Activated T-helper 2 cell treated with anti-CD3 and anti-CD28 coated beads, Interferon-gamma antibody, Interleukin-2, Interleukin-4, amounts not matched to agents 10 μg/mL and 5 μg/mL and 100 μg/mL, durations not matched to agents 14 hours and 24 hours and 36 hours (primary cell): ENCODE measurements at regions not wholly inside any gene's neighbourhood (a gene's known extent, or its start where the extent isn't known, plus 50 kb on each side); places are given as distances from the start of the nearest gene placed in this dataset.

Experiments
- DNase-seq: peaks from one replicate; pipeline ENCODE4 v3.0.0; 2021; ENCODE audit warnings: low spot score
- H3K27ac Mint-ChIP-seq: one replicate; pipeline ENCODE4 v1.8.0; 2021; ENCODE audit warnings: mixed read lengths
- H3K27me3 Mint-ChIP-seq: one replicate; pipeline ENCODE4 v1.8.0; 2021; ENCODE audit warnings: low read depth, mixed read lengths
- H3K36me3 Mint-ChIP-seq: one replicate; pipeline ENCODE4 v1.8.0; 2021; ENCODE audit warnings: low read depth, mixed read lengths
- H3K4me1 Mint-ChIP-seq: one replicate; pipeline ENCODE4 v1.8.0; 2021; ENCODE audit warnings: low read depth, mixed read lengths
- H3K4me3 Mint-ChIP-seq: one replicate; pipeline ENCODE4 v1.8.0; 2021; ENCODE audit warnings: low read depth, mild to moderate bottlenecking, moderate library complexity, mixed read lengths
- H3K9me3 Mint-ChIP-seq: one replicate; pipeline ENCODE4 v1.8.0; 2021; ENCODE audit warnings: mixed read lengths
- intact Hi-C: fragments of 100-400 bp; cut with micrococcal nuclease; formaldehyde crosslinking; loops from one replicate; pipeline ENCODE4 v1.15.1; 2023

GRCh38 chr19:31424861-31425620 is 75.8 kb upstream of the TSHZ3 start:
- no peak for DNase-seq
- intact Hi-C loops = no loop called here
- Mint-ChIP-seq H3K27ac (no peak overlapping the region), H3K4me1 (no peaks in the 10 kb centered on the region), H3K9me3 (no peaks in the 10 kb centered on the region), H3K4me3 (no peak overlapping the region), H3K36me3 (no peaks in the 10 kb centered on the region), H3K27me3 (no peaks in the 10 kb centered on the region)

- intact Hi-C loops = no loop called here
- Mint-ChIP-seq H3K27ac (no peak overlapping the region), H3K9me3 (no peaks in the 10 kb centered on the region), H3K27me3 (no peaks in the 10 kb centered on the region), H3K4me1 (no peaks in the 10 kb centered on the region), H3K4me3 (no peak overlapping the region), H3K36me3 (no peaks in the 10 kb centered on the region)
- DNase-seq = no peak
These were observed 78.6 kb upstream of the TSHZ3 start for GRCh38 chr19:31427857-31428256.

- no peaks in the 10 kb centered on the region for H3K27me3 Mint-ChIP-seq
- no peaks in the 10 kb centered on the region for H3K36me3 Mint-ChIP-seq
- DNase-seq = no peak
- intact Hi-C loops = no loop called here
- H3K27ac Mint-ChIP-seq = no peak overlapping the region
- no peaks in the 10 kb centered on the region for H3K4me1 Mint-ChIP-seq
- H3K4me3 Mint-ChIP-seq = no peak overlapping the region
- no peaks in the 10 kb centered on the region for H3K9me3 Mint-ChIP-seq
These were observed 81.1 kb upstream of the TSHZ3 start for GRCh38 chr19:31430381-31430780.

GRCh38 chr19:31432201-31432810 is 83.1 kb upstream of the TSHZ3 start:
- Mint-ChIP-seq H3K27ac (no peak overlapping the region), H3K36me3 (no peaks in the 10 kb centered on the region), H3K4me3 (no peak overlapping the region), H3K27me3 (no peaks in the 10 kb centered on the region), H3K9me3 (peaks cover 5% of the 10 kb centered on the region), H3K4me1 (no peaks in the 10 kb centered on the region)
- no peak for DNase-seq
- intact Hi-C loops = no loop called here

- H3K4me1 Mint-ChIP-seq = no peaks in the 10 kb centered on the region
These were observed 87.0 kb upstream of the TSHZ3 start for GRCh38 chr19:31436121-31436776.

GRCh38 chr19:31438401-31439269 is 89.4 kb upstream of the TSHZ3 start:
- no peak for DNase-seq
- Mint-ChIP-seq H3K27ac (no peak overlapping the region), H3K4me1 (no peaks in the 10 kb centered on the region), H3K27me3 (no peaks in the 10 kb centered on the region), H3K36me3 (no peaks in the 10 kb centered on the region), H3K9me3 (peaks cover 5% of the 10 kb centered on the region), H3K4me3 (no peak overlapping the region)
- intact Hi-C loops = no loop called here

More at GRCh38 chr19:31436121-31436776, 87.0 kb upstream of the TSHZ3 start:
- no peak overlapping the region for H3K4me3 Mint-ChIP-seq
- peaks cover 5% of the 10 kb centered on the region for H3K9me3 Mint-ChIP-seq
- intact Hi-C loops = no loop called here
- H3K27me3 Mint-ChIP-seq = no peaks in the 10 kb centered on the region
- no peaks in the 10 kb centered on the region for H3K36me3 Mint-ChIP-seq
- no peak for DNase-seq
- H3K27ac Mint-ChIP-seq = no peak overlapping the region

GRCh38 chr19:31439270-31439573 is 90.0 kb upstream of the TSHZ3 start:
- Mint-ChIP-seq H3K36me3 (no peaks in the 10 kb centered on the region), H3K9me3 (peaks cover 5% of the 10 kb centered on the region), H3K27ac (no peak overlapping the region), H3K4me1 (no peaks in the 10 kb centered on the region), H3K27me3 (no peaks in the 10 kb centered on the region), H3K4me3 (no peak overlapping the region)
- intact Hi-C loops = no loop called here
- DNase-seq = no peak

- no peaks in the 10 kb centered on the region for H3K27me3 Mint-ChIP-seq
- no peaks in the 10 kb centered on the region for H3K4me1 Mint-ChIP-seq
- intact Hi-C loops = no loop called here
- peaks cover 6% of the 10 kb centered on the region for H3K9me3 Mint-ChIP-seq
- H3K27ac Mint-ChIP-seq = no peak overlapping the region
- no peak for DNase-seq
- H3K4me3 Mint-ChIP-seq = no peak overlapping the region
- H3K36me3 Mint-ChIP-seq = no peaks in the 10 kb centered on the region
These were observed 95.7 kb upstream of the TSHZ3 start for GRCh38 chr19:31444931-31445330.

GRCh38 chr19:31445406-31445805 is 96.2 kb upstream of the TSHZ3 start:
- Mint-ChIP-seq H3K4me1 (no peaks in the 10 kb centered on the region), H3K4me3 (no peak overlapping the region), H3K9me3 (peaks cover 6% of the 10 kb centered on the region), H3K27ac (no peak overlapping the region), H3K27me3 (no peaks in the 10 kb centered on the region), H3K36me3 (no peaks in the 10 kb centered on the region)
- no peak for DNase-seq
- intact Hi-C loops = no loop called here

GRCh38 chr19:31448221-31448657 is 99.0 kb upstream of the TSHZ3 start:
- Mint-ChIP-seq H3K4me3 (no peak overlapping the region), H3K27ac (no peak overlapping the region), H3K36me3 (no peaks in the 10 kb centered on the region), H3K9me3 (peaks cover 6% of the 10 kb centered on the region), H3K4me1 (no peaks in the 10 kb centered on the region), H3K27me3 (no peaks in the 10 kb centered on the region)
- intact Hi-C loops = no loop called here
- DNase-seq = no peak

- Mint-ChIP-seq H3K9me3 (peaks cover 6% of the 10 kb centered on the region), H3K4me3 (no peak overlapping the region), H3K36me3 (no peaks in the 10 kb centered on the region), H3K27me3 (no peaks in the 10 kb centered on the region), H3K4me1 (no peaks in the 10 kb centered on the region), H3K27ac (no peak overlapping the region)
- no peak for DNase-seq
- intact Hi-C loops = no loop called here
These were observed 100.1 kb upstream of the TSHZ3 start for GRCh38 chr19:31449379-31449778.

- Mint-ChIP-seq H3K4me3 (no peak overlapping the region), H3K27me3 (no peaks in the 10 kb centered on the region), H3K36me3 (no peaks in the 10 kb centered on the region), H3K9me3 (no peaks in the 10 kb centered on the region), H3K27ac (no peak overlapping the region), H3K4me1 (no peaks in the 10 kb centered on the region)
- DNase-seq = no peak
- intact Hi-C loops = no loop called here
These were observed 101.5 kb upstream of the TSHZ3 start for GRCh38 chr19:31450696-31451095.
